Rectal smooth muscle tissue (tissue), 1 donor: ENCODE measurements at regions not wholly inside any gene's neighbourhood (a gene's known extent, or its start where the extent isn't known, plus 50 kb on each side); places are given as distances from the start of the nearest gene placed in this dataset.
A peak's percentile ranks its signal among the peaks of the same experiment; 100 is the strongest.

Source experiments
- H3K27ac ChIP-seq: one replicate; pipeline ENCODE4 v1.7.0; 2013; ENCODE audit warnings: low read depth, low read length, inconsistent platforms
- H3K27me3 ChIP-seq: one replicate; pipeline ENCODE4 v1.7.0; 2013; ENCODE audit warnings: low read length; ENCODE audit not compliant: control insufficient read depth, insufficient read depth
- H3K36me3 ChIP-seq: one replicate; pipeline ENCODE4 v1.7.0; 2013; ENCODE audit warnings: low read length; ENCODE audit not compliant: control insufficient read depth, insufficient read depth
- H3K4me1 ChIP-seq: one replicate; pipeline ENCODE4 v1.7.0; 2013; ENCODE audit warnings: low read length; ENCODE audit not compliant: control insufficient read depth, insufficient read depth
- H3K4me3 ChIP-seq: one replicate; pipeline ENCODE4 v1.7.0; 2013; ENCODE audit warnings: low read length
- H3K9ac ChIP-seq: one replicate; pipeline ENCODE4 v1.7.0; 2013; ENCODE audit warnings: low read length

DNA sequence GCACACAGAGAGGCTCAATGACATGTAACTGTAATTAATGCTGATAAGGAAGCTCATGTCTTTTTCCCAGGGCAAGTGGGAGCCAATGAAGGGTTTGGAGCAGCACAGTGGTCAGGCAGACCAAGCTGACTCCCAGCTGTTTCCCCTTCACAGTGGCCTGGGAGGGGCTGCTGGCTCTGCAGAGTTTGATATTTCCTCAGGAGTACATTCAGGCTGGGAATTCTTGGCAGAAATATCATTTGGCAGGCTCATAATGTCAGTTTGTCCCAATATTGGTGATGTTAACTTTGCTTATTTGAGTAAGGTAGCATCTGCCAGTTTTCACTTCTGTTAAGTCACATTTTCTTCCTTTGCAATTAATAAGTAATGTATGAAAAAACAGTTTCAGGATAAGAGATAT is 247.0 kb downstream of the EMP1 start:
- H3K4me3 ChIP-seq, result no peak overlapping the region
- H3K27ac ChIP-seq, result no peak overlapping the region
- H3K4me1 ChIP-seq, result no peaks in the 10 kb centered on the region
- H3K9ac ChIP-seq, result no peak overlapping the region
- no peaks in the 10 kb centered on the region for H3K27me3 ChIP-seq
- H3K36me3 ChIP-seq, result no peaks in the 10 kb centered on the region

DNA sequence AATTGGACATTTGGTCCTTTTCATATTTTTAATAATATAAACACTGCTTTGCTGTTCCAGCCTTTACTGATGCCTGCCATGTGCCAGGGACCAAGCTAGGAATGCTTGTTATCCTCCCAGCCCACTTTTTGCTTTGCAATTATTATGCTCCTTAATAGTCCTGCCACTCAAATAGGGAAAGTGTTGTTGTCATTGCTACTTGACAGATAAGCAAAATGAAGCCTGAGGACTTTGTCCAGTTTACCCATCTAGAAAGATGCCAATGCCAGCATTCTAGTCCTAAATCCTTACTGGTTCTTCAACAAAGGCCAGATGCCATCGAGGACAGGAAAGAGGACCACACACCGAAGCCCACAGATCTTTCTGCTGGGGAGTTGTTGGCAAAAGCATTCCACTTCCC is 246.5 kb downstream of the EMP1 start:
- H3K4me3 ChIP-seq, result no peak overlapping the region
- H3K9ac ChIP-seq, result no peak overlapping the region
- H3K27ac ChIP-seq, result no peak overlapping the region

DNA sequence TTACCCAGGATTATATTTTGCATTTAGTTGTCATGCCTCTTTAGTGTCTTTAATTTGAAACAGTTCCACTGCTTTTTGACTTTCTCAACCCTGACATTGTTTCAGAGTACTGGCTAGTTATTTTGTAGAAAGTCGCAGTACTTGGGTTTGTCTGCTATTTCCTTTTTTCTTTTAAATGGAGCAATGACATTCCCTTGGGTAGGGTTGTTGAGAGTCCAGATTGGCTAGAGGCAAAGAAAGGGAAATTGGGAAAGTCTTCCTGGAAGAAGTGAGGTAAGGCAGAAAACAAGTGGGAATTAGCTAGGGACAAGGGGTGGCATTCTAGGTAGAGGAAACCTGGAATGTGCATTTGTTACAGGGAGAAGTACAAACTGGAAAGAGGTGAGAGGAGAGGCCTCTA is 245.9 kb downstream of the EMP1 start:
- Histone ChIP-seq H3K36me3 (no peaks in the 10 kb centered on the region), H3K27ac (no peak overlapping the region), H3K4me1 (no peaks in the 10 kb centered on the region), H3K27me3 (no peaks in the 10 kb centered on the region), H3K4me3 (no peak overlapping the region), H3K9ac (no peak overlapping the region)

More for the DNA sequence above, 246.5 kb downstream of the EMP1 start:
- H3K4me1 ChIP-seq, result no peaks in the 10 kb centered on the region
- H3K36me3 ChIP-seq, result no peaks in the 10 kb centered on the region
- H3K27me3 ChIP-seq, result no peaks in the 10 kb centered on the region

DNA sequence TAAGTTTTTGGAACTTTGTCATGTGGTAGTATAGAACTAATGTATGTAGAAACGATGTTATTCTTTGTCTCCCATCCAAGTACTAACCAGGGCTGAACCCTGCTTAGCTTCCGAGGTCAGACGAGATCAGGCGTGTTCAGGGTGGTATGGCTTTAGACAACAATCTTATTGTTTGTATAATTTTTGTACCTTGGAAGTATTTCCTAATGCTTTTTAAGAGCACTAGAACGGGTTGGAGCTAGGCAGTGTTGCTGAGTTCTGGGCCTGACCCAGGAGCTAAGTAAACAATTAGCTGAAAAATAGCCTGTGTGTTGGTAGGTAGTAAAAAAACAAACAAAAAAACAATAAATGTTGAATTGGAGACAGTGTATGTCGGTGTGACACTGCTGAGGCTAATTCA is 244.3 kb downstream of the EMP1 start:
- H3K27ac ChIP-seq, result no peak overlapping the region
- H3K27me3 ChIP-seq, result no peaks in the 10 kb centered on the region
- H3K4me3 ChIP-seq, result no peak overlapping the region
- peaks cover 3% of the 10 kb centered on the region for H3K4me1 ChIP-seq
- H3K36me3 ChIP-seq, result no peaks in the 10 kb centered on the region
- H3K9ac ChIP-seq, result no peak overlapping the region

DNA sequence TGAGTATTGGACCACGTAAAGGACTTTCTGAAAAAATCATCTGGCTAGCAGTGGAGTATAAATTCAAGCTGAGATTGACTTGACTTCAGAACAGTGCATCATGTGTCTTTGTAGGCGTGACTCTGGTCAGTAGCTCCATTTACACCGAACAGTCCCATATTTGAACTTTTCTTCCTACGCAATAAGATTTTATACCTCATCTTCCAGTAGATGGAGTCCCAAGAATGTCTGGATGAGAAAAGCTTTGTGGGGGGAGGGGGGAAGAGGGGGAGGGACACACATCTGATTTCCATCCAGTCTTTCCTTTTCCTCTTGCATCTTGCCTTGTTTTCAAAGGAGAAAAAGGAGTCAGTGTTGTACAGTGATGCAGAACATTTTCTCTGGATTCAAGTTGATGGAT is 241.0 kb downstream of the EMP1 start:
- no peaks in the 10 kb centered on the region for H3K36me3 ChIP-seq
- H3K9ac ChIP-seq, result no peak overlapping the region
- peaks cover 4% of the 10 kb centered on the region for H3K4me1 ChIP-seq
- H3K4me3 ChIP-seq, result no peak overlapping the region
- H3K27me3 ChIP-seq, result no peaks in the 10 kb centered on the region
- H3K27ac ChIP-seq, result no peak overlapping the region

DNA sequence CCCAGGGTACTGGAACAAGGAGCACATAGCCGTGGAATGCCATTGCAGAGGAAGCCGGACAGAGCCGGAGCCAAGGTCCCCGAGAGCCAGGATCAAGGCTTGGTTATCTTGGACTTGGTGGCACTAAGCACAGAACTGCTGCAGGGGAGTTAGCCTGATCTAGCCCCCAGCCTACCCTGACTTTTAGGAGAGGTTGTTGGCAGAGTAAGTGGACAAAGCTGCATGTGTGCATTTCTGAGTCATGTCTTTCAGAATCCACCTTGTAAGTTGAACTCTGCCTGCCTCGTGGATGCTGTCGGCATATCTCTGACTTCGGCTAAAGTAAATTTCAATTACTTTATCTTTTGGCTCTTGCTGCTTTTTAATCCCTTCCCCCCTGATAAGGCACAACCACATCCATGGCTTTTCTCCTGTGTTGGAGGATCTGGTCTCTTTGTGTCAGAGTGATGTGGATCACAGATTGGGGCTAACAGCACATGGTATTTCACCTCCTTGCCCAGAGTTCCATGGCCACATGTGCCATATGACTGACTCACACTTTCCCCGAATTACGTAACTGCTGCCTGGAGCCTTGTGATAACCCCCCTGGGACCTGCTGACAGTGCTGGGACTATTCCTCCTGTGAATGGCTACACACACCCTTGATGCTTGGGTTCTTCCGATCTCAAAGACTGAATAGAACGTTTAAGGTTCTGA is 240.3 kb downstream of the EMP1 start:
- Histone ChIP-seq H3K9ac (no peak overlapping the region), H3K27ac (no peak overlapping the region), H3K4me3 (no peak overlapping the region), H3K27me3 (no peaks in the 10 kb centered on the region), H3K4me1 (peaks cover 4% of the 10 kb centered on the region), H3K36me3 (no peaks in the 10 kb centered on the region)

DNA sequence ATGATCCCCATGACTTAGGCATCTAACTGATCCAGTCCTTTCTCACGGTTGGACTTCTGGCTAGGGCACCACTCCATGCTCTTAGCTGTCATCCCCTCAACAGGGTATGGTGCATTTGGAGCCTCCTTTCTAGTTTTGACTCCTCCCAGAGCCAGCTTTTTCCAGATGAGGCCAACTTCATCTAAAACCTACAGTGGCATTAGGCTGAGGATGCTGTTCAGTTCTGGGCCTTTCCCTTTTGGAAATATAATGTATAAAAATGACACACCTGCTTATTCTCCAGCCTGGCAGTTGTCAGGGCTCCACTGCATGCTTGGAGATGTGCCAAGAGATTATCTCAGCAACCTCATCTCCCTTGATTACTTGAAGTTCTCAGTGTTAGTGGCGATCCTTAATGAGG is 239.7 kb downstream of the EMP1 start:
- H3K9ac ChIP-seq, result no peak overlapping the region
- H3K27me3 ChIP-seq, result no peaks in the 10 kb centered on the region
- H3K4me3 ChIP-seq, result no peak overlapping the region
- no peak overlapping the region for H3K27ac ChIP-seq
- no peaks in the 10 kb centered on the region for H3K36me3 ChIP-seq
- H3K4me1 ChIP-seq, result peaks cover 4% of the 10 kb centered on the region

DNA sequence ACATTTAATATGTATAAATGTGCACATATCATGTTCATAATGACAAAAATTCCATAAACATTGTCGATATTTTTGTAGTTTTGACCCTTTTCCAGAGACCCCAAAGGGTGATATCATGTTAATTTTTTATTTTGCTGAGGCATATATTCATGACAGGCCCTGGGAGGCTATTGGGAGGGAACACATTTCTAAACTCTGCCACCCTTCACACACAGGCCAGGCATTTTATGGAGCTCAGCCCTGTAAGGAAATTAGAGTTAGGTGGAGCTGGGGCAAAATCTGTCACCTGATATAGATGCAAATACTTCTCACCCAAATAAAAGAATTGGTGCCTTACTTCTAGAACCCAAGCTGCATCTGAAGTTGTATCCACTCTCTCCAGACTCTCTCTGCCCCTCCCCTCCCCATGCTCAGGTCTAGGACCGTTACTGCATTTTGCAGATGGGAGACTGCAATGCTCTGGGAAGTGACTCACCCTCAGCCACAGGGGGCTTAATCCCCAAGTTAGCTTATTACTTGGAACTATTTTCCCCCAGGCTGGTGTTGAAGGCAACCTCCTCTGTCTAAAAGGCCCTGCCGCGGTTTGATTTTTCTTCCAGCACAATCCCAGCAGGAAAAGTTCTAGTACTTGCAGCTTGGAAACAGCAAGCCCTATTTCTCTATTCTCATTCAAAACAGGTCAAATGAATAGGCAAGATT is 238.9 kb downstream of the EMP1 start:
- no peak overlapping the region for H3K4me3 ChIP-seq
- H3K9ac ChIP-seq, result no peak overlapping the region
- no peaks in the 10 kb centered on the region for H3K36me3 ChIP-seq
- no peaks in the 10 kb centered on the region for H3K27me3 ChIP-seq
- peaks cover 4% of the 10 kb centered on the region for H3K4me1 ChIP-seq
- no peak overlapping the region for H3K27ac ChIP-seq

DNA sequence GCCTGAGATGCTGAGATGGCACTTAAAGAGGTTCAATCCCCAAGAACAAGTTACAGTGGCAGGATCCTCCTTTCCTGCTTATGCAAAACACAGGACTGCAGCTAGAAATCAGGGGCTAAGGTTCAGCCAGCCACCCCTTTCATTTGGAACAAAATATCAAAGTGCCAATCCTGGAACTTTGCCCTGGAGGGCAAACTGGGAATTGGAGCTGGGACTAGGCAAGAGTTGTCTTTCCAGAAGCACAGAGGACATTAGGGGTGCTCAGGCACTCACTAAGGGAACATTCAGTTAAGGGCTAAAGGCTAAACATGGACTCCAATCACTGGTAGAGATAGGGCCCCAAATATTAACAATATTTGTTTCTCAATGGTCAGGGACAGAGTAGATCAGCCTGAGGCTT is 237.2 kb downstream of the EMP1 start:
- Histone ChIP-seq H3K27ac (no peak overlapping the region), H3K4me3 (no peak overlapping the region), H3K36me3 (no peaks in the 10 kb centered on the region), H3K9ac (no peak overlapping the region), H3K4me1 (peaks cover 4% of the 10 kb centered on the region), H3K27me3 (no peaks in the 10 kb centered on the region)

DNA sequence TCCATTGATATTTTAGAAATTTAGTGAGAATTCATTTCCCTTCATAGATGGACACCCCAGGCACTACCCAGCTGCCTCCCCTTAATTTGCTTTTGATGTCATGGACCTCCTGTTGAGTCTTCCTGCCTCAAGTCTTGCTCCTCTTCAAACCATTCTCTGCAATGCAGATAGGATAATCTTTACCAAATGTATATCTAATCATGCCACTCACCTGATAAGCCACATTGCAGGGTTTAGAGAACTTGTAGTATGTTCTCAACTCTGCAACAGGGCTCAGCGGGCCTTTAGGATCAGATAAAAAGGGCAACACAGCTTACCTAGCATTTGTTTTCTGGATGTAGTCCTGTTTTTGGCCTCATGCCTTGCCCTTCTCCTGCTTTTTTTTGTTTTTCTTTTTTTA is 234.5 kb downstream of the EMP1 start:
- H3K27me3 ChIP-seq, result no peaks in the 10 kb centered on the region
- H3K4me3 ChIP-seq, result no peak overlapping the region
- no peaks in the 10 kb centered on the region for H3K36me3 ChIP-seq
- no peak overlapping the region for H3K9ac ChIP-seq
- no peak overlapping the region for H3K27ac ChIP-seq
- H3K4me1 ChIP-seq, result peaks cover 6% of the 10 kb centered on the region

DNA sequence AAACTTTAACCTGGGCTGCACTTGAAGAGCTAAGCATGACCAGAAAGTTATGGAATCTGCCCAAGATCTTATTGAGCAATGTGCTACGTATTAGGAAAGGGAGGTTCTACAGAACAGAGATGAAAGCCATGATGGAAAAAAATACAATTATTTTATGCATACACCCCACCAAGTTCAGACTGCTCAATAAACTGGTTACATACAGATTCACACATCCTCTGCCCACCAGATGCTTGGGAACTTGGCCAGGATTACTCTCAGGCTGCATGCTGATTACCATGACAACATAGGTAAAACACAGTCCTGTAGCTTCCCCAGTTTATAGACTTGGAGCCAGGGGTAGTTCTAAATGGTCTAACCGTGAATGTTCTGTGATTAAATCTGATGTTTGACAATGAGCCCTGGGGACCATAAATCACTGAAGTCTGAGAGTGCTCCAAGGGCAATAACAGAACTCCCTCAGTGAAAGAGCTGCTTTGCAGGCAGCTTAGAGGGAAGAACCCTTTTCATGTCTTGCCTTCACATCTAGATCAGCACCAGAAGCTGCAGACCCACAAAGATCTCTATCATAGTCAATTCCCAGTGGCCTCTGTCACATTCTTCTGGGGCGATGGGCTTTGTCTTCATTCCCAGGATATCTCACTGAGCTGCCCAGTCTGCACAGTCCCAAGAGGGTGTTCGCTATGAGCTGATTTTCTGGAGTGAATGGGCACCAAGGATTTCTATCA is 232.2 kb downstream of the EMP1 start:
- Histone ChIP-seq H3K27me3 (no peaks in the 10 kb centered on the region), H3K36me3 (no peaks in the 10 kb centered on the region), H3K4me3 (no peak overlapping the region), H3K27ac (peak overlapping the region; percentile 41), H3K9ac (no peak overlapping the region), H3K4me1 (peaks cover 4% of the 10 kb centered on the region)

DNA sequence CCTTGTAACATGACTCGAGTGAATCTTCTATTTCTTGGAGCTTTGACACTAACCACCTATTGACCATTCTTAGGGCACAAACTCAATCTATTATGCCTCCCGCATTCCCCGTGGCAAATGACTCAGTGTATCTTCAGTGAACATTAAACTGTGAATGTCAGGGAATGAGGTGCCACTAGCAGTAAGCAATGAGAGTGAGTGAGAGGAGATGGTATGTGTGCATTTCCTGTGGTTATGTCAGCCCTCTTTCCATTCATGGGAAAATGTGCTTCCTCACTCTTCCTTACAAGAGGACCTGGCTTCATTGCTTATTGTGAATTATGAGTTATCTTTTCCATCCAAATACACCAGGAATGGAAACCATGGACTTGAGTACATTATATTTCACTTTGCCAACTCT is 229.2 kb downstream of the EMP1 start:
- Histone ChIP-seq H3K36me3 (no peaks in the 10 kb centered on the region), H3K4me3 (no peak overlapping the region), H3K4me1 (peaks cover 4% of the 10 kb centered on the region), H3K27ac (no peak overlapping the region), H3K9ac (no peak overlapping the region), H3K27me3 (no peaks in the 10 kb centered on the region)
